Adrenal gland (tissue), 5 donors: ENCODE measurements at regions not wholly inside any gene's neighbourhood (a gene's known extent, or its start where the extent isn't known, plus 50 kb on each side); places are given as distances from the start of the nearest gene placed in this dataset.

Source experiments
- POLR2A ChIP-seq, 2 donors: fragments of 450-650 bp; IDR thresholded peaks; one replicate each; pipeline ENCODE4 v1.6.1; 2017; ENCODE audit warnings: antibody characterized with exemption in 2 of 2, mild to moderate bottlenecking in 2 of 2, moderate library complexity in 1 of 2
- TF ChIP-seq, protein P1 (sequence below), 6 experiments: fragments of 450-650 bp in 4 of 6; fragments of 200-600 bp in 2 of 6; sonication (generic) in 1 of 6; IDR thresholded peaks; 1 replicate in 5 of 6; 2 replicates in 1 of 6; pipeline versions ENCODE4 v1.5.1 to v1.8.0; 2016 to 2021; ENCODE audit warnings: antibody characterized with exemption in 6 of 6, mild to moderate bottlenecking in 2 of 6, moderate library complexity in 1 of 6
- donor health status: DM: no; HTN: no; CAD: no.

DNA sequence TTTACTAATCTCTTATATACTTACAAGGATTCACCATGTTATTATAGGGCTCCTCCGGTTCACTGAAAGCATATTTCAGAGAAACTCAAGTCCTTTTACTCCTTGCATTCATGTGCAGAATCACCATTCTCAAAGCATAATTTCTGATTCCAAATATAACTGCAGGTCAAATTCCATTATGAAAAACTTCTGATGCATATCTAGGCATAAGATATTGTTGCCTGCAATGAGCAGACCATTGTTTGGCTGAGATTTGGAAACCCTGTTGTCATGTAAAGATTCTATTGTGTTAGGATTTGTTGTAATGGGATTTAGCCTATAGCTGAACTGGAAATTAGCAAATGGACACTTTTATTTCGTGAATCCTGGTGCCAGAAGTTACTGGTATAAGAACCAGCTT, 69.5 kb upstream of the PRICKLE2 start:
- TF ChIP-seq, protein P1, sequence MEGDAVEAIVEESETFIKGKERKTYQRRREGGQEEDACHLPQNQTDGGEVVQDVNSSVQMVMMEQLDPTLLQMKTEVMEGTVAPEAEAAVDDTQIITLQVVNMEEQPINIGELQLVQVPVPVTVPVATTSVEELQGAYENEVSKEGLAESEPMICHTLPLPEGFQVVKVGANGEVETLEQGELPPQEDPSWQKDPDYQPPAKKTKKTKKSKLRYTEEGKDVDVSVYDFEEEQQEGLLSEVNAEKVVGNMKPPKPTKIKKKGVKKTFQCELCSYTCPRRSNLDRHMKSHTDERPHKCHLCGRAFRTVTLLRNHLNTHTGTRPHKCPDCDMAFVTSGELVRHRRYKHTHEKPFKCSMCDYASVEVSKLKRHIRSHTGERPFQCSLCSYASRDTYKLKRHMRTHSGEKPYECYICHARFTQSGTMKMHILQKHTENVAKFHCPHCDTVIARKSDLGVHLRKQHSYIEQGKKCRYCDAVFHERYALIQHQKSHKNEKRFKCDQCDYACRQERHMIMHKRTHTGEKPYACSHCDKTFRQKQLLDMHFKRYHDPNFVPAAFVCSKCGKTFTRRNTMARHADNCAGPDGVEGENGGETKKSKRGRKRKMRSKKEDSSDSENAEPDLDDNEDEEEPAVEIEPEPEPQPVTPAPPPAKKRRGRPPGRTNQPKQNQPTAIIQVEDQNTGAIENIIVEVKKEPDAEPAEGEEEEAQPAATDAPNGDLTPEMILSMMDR (IDR thresholded peaks at IDR 0.05): no peak
- TF ChIP-seq POLR2A (IDR thresholded peaks at IDR 0.05): no peak
